ENCODE measurements at regions not wholly inside any gene's neighbourhood (a gene's known extent, or its start where the extent isn't known, plus 50 kb on each side); places are given as distances from the start of the nearest gene placed in this dataset.
"Not testable (repeated sequence)": the region's sequence is repeated elsewhere in the genome, so short reads cannot be mapped to it uniquely, and the experiment has no call there.

GRCh38 chrX:110519501-110519900 is 160.9 kb downstream of the RTL9 start:
- no peak for DNase-seq

DNA sequence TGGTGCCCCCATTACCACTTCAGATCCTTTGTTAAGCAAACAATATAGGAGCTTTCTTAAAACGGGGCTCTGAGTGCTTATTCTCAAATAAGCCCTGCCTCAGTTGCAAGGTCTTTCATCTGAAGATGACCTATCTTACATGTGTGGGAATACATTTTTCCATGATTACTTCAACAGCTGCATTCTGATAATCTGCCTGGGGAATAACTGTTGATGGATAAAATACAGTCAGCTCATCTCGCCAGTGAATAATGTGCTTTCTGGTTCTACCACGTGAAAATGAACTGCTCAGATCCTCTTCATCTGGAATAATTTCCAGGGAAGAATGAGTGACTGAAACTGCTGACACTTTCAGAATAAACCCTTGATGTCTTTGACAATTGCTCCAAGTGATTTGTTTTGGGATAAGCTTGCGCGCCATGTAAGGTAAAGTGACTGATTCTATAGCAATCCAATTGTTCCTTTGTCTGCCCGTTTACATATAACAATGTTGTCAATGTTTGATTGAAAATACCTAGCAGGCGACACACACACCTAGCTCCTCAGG is 161.3 kb downstream of the RTL9 start:
- no peak for DNase-seq

GRCh38 chrX:110520652-110521051 is 162.0 kb downstream of the RTL9 start:
- DNase-seq = not testable (repeated sequence)

DNA sequence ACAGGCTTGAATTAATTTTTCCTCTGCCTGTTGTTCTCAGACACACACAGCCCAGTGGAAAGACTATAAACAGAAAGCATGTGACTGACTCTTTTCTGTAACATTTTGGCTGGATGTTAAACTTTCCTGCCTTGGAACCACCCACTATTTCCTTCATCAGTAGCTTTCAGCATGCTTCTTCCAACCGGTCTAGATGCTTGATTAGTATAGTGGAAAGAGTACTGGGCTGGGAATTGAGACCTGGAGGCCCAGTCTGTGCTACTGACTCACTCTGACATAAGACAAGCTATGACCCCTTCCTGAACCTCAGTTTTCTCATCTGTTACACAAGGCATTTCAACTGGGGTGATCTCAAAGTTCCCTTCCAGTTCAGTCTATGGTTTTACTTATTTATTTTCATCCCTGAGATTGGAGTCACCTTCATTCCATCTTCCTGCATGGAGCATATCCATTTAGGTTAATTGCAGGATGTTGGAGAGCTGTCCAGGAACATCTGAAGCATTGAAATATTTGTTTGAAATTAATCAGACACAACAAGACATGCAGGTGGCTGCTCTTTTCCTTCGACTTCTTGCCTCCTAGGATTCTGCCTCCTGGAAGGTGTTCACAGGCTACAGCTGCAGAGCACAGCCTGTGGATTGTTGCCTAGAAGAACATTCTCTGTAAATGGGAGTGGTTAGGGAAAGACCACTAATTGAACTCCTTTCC is 173.4 kb downstream of the RTL9 start:
- DNase-seq = no peak

DNA sequence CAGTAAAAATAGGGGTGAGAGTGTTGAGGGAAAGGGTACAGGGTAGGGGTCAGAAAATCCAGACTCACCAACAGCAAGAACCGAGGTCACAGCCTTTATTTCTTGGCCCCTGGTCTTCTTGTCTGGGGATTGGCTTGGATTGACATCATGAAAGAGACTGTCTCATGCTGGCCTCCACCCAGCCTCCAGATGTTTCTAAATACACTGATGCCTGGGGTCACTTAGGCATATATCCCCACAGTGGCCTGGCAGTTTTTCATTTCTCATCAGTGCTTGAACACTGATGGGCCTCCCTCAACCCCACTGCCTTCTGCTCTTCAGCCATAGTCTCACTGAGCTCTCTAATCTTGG is 173.9 kb downstream of the RTL9 start:
- DNase-seq = no peak

- no peak for DNase-seq
Observed at GRCh38 chrX:110536816-110537215, 178.2 kb downstream of the RTL9 start.

- no peak for DNase-seq
Observed at GRCh38 chrX:110541266-110541665, 182.6 kb downstream of the RTL9 start.

GRCh38 chrX:110550854-110551253 is 192.2 kb downstream of the RTL9 start:
- DNase-seq = not testable (repeated sequence)

DNA sequence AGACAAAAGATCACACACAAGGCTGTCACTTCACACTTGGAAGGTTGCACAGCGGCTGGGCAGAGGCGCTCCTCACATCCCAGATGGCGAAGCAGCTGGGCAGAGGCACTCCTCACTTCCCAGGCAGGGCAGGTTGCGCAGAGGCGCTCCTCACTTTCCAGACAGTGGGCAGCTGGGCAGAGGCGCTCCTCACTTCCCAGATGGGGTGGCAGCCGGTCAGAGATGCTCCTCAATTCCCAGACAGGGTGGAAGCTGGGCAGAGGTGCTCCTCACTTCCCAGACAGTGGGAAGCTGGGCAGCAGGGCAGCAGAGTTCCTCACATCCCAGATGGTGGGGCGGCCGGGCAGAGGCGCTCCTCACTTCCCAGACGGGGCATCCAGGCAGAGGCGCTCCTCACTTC is 199.2 kb downstream of the RTL9 start:
- no peak for DNase-seq

DNA sequence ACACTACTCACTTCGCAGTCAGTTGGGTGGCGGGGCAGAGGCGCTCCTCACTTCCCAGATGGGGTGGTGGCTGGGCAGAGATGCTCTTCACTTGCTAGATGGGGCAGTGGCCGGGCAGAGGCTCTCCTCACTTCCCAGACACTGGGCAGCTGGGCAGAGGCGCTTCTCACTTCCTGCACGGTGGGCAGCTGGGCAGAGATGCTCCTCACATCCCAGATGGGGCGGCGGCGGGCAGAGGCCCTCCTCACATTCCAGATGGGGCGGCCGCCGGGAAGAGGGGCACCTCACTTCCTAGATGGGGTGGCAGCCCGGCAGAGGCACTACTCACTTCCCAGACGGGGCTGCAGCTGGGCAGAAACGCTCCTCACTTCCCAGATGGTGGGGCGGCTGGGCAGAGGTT is 199.8 kb downstream of the RTL9 start:
- DNase-seq = no peak

GRCh38 chrX:110561034-110561433 is 202.4 kb downstream of the RTL9 start:
- no peak for DNase-seq

DNA sequence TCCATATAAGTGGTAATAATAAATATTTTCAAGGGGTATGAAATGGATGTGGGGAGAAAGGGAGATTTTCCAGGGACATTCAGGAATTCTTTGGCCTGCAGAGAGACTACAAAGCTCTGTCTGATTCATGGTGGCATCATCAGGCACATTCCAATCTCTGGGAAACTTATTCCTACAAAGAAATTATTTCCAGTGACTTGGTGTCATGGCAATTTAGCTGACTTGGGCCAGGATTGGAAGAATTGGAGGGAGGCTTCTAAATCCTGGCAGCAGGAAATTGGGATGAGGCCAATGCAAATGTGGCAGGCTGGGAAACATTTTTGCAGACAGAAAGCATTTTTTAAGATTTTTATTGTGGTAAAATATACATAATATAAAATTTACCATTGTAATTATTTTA is 204.6 kb downstream of the RTL9 start:
- no peak for DNase-seq

- no peak for DNase-seq
Observed at GRCh38 chrX:110568441-110568840, 209.8 kb downstream of the RTL9 start.

GRCh38 chrX:110569506-110569905 is 210.9 kb downstream of the RTL9 start:
- no peak for DNase-seq

- DNase-seq = no peak
Observed at GRCh38 chrX:110578270-110578669, 217.3 kb downstream of the CHRDL1 start.

GRCh38 chrX:110584083-110584482 is 211.5 kb downstream of the CHRDL1 start:
- DNase-seq = no peak

DNA sequence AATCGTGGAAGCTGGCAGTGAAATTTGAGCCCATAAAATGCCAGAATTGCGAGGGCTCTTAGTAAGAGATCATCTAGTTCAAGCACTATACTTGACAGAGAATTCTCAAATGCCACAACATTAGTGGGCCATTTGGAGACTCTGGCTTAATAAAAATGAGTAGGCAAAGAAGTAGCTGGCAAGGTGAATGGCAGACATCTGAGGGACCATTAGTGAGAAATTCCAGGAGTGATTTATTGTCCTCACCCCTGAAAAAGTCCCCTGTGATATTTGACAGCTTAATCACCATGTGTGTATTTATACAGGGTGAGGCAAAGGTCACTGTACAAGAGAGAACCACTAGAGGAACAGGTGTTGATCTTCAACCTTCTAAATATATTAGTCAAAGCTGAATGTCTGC is 207.5 kb downstream of the CHRDL1 start:
- DNase-seq = no peak

DNA sequence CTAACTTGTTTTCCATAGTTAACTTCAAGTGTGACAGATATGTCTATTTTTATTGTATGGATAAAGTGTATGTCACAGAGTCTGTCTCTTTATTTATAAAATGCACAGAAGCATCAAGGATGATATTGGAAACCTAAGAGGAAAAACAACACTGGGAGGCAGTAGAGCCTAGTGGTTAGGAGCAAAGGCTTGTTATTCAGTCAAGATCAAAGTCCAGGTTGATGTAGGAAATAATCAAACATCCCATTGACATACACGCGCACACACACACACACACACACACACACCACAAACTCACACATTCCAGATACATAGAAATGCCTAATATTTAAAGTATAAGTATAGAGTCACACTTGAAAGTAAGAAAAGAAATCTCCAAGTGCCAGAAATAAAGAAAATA is 206.8 kb downstream of the CHRDL1 start:
- no peak for DNase-seq

DNA sequence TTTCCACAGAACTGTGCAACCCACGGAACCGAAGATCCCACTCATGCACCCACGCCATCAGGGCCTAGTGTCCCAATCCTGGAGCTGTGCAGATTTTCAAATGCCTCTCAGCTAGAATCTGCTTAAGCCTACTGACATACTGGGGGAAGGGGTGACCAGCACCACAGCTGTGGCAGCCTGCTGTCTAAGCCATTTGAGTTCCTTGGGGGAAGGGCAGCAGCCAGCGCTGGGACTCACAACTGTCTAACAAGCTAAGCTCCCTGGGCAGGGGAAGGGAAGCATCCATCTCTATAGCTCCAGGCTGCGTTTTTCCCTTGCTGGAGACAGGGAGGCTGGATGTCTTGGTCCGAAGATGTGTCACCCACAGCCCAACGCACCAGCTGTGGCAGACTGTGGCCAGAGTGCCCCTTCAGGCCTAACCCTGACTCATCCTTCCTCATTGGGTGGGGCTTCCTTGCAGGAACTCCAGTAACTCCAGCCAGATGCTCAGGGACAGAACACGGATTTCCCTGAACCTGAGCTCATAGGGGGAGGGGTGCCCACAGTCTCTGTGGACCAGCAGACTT is 194.8 kb downstream of the CHRDL1 start:
- no peak for DNase-seq

- DNase-seq = no peak
Observed at GRCh38 chrX:110614596-110614995, 181.0 kb downstream of the CHRDL1 start.

Data from activated gamma-delta T cell (primary cell).